ENCODE measurements at regions not wholly inside any gene's neighbourhood (a gene's known extent, or its start where the extent isn't known, plus 50 kb on each side); places are given as distances from the start of the nearest gene placed in this dataset.

GRCh38 chr1:43039228-43040055 is 80.8 kb upstream of the SLC2A1 start (continued):
- TF ChIP-seq RARA (CRISPR knock-in tag; IDR thresholded peaks at IDR 0.05) (peak; percentile 98), NR3C1 (CRISPR knock-in tag; IDR thresholded peaks at IDR 0.05) (no peak), ZNF264 (CRISPR knock-in tag; IDR thresholded peaks at IDR 0.05) (peak; percentile 42; the same call in 1 of the 2 replicates), ZNF790 (CRISPR knock-in tag; IDR thresholded peaks at IDR 0.05; ENCODE audit: borderline replicate concordance) (no peak), PLRG1 (conservative IDR thresholded peaks at IDR 0.05) (no peak), TMF1 (CRISPR knock-in tag; IDR thresholded peaks at IDR 0.05; ENCODE audit: low read depth) (peak; percentile 75; the same call in 1 of the 2 replicates), ZGPAT (CRISPR knock-in tag; IDR thresholded peaks at IDR 0.05) (peak; percentile 94), HINFP (CRISPR knock-in tag; IDR thresholded peaks at IDR 0.05; ENCODE audit: low read depth) (0 out of 2 replicates have a peak, but pooled peaks have one; percentile 59), THAP9 (CRISPR knock-in tag; IDR thresholded peaks at IDR 0.05; ENCODE audit: borderline replicate concordance) (no peak), TGIF2 (CRISPR knock-in tag; IDR thresholded peaks at IDR 0.05) (0 out of 2 replicates have a peak, but pooled peaks have one; percentile 66), JUND (CRISPR knock-in tag; IDR thresholded peaks at IDR 0.05) (peak; percentile 67; the same call in 1 of the 2 replicates), ZNF205 (CRISPR knock-in tag; IDR thresholded peaks at IDR 0.05) (peak; percentile 88), ZSCAN22 (CRISPR knock-in tag; IDR thresholded peaks at IDR 0.05) (no peak), PPARG (CRISPR knock-in tag; conservative IDR thresholded peaks at IDR 0.05) (peak; percentile 87), ZZZ3 (CRISPR knock-in tag; IDR thresholded peaks at IDR 0.05; ENCODE audit: borderline replicate concordance) (no peak), NFE2 (CRISPR knock-in tag; IDR thresholded peaks at IDR 0.05) (no peak), ZSCAN30 (CRISPR knock-in tag; IDR thresholded peaks at IDR 0.05) (0 out of 2 replicates have a peak, but pooled peaks have one; percentile 29), ATF1 (CRISPR knock-in tag; IDR thresholded peaks at IDR 0.05) (peak; percentile 54; the same call in 1 of the 2 replicates)
- TF ChIP-seq, protein P1, sequence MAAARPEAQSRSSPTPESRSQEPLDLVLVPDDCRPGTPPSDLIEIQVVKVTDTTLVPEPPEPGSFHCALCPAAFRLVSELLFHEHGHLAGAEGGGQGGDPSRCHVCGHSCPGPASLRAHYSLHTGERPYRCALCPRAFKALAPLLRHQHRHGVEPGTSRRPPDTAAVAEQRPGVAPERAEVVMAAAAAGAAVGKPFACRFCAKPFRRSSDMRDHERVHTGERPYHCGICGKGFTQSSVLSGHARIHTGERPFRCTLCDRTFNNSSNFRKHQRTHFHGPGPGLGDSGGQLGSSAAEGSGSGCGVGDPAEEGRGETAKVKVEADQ (CRISPR knock-in tag; IDR thresholded peaks at IDR 0.05; ENCODE audit: borderline replicate concordance) = 0 out of 2 replicates have a peak, but pooled peaks have one; percentile 46
- TF ChIP-seq, protein P2, sequence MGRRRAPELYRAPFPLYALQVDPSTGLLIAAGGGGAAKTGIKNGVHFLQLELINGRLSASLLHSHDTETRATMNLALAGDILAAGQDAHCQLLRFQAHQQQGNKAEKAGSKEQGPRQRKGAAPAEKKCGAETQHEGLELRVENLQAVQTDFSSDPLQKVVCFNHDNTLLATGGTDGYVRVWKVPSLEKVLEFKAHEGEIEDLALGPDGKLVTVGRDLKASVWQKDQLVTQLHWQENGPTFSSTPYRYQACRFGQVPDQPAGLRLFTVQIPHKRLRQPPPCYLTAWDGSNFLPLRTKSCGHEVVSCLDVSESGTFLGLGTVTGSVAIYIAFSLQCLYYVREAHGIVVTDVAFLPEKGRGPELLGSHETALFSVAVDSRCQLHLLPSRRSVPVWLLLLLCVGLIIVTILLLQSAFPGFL (CRISPR knock-in tag; IDR thresholded peaks at IDR 0.05) = no peak
- TF ChIP-seq, protein P3, sequence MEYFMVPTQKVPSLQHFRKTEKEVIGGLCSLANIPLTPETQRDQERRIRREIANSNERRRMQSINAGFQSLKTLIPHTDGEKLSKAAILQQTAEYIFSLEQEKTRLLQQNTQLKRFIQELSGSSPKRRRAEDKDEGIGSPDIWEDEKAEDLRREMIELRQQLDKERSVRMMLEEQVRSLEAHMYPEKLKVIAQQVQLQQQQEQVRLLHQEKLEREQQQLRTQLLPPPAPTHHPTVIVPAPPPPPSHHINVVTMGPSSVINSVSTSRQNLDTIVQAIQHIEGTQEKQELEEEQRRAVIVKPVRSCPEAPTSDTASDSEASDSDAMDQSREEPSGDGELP (IDR thresholded peaks at IDR 0.05; ENCODE audit: borderline replicate concordance, low read depth) = peak; percentile 82; the same call in 1 of the 2 replicates

Data from HepG2 (cell line).